ENCODE measurements at regions not wholly inside any gene's neighbourhood (a gene's known extent, or its start where the extent isn't known, plus 50 kb on each side); places are given as distances from the start of the nearest gene placed in this dataset.
A peak's percentile ranks its signal among the peaks of the same experiment; 100 is the strongest.

GRCh38 chr15:47439146-47440111 is 277.9 kb upstream of the SEMA6D start:
- ChIA-PET CTCF (interaction anchor here (0.9 kb wide), 1 partner anchor 28 kb away, joined by 3 read pairs; no protein-coding TSS in a partner anchor), POLR2A (ENCODE audit: unreplicated experiment) (interaction anchor here (0.6 kb wide), 1 partner anchor 39 kb away, joined by 3 read pairs; no protein-coding TSS in a partner anchor)
- peak overlapping the region; percentile 91 for H3K18ac ChIP-seq (ENCODE audit: low read depth, low read length)
- H3K9me3 ChIP-seq (ENCODE audit: control insufficient read depth, insufficient read depth, low read length) = no peaks in the 10 kb centered on the region
- H3K56ac ChIP-seq (ENCODE audit: extremely low read depth, insufficient read depth, low read length) = peak overlapping the region; percentile 39; the same call in 1 of the 2 replicates
- peak overlapping the region; percentile 83 for H2BK5ac ChIP-seq (ENCODE audit: low read depth, low read length, poor library complexity, severe bottlenecking)
- H3K79me1 ChIP-seq (ENCODE audit: low read depth in 1 of 2, low read length in 2 of 2) = no peaks in the 10 kb centered on the region; a peak in 1 of 4 replicates
- H4K5ac ChIP-seq (ENCODE audit: low read depth, low read length) = peak overlapping the region; percentile 82; the same call in 1 of the 2 replicates
- DNase-seq = peak; percentile 65
- H3K9ac ChIP-seq (ENCODE audit: low read depth, low read length) = peak overlapping the region; percentile 29; the same call in 1 of the 2 replicates
- H4K8ac ChIP-seq (ENCODE audit: low read depth in 2 of 2, low read length in 2 of 2) = peak overlapping the region; percentile 77 to 86
- H4K20me1 ChIP-seq (ENCODE audit: insufficient read depth, low read length) = no peaks in the 10 kb centered on the region
- no peaks in the 10 kb centered on the region for H3K27me3 ChIP-seq (ENCODE audit: control insufficient read depth, insufficient read depth, low read length)
- peak overlapping the region; percentile 92 for H3K14ac ChIP-seq (replicated peaks; ENCODE audit: low read depth, low read length)
- peak overlapping the region; percentile 34 for H3K4me2 ChIP-seq (ENCODE audit: low read depth, low read length)
- peak overlapping the region; percentile 93 for H2BK120ac ChIP-seq (ENCODE audit: low read depth, low read length)
- ATAC-seq (ENCODE audit: low read depth) = peak; percentile 38
- no TSS peak for BruUV-seq (replicated peaks)
- intact Hi-C loops (cut with micrococcal nuclease) (loop anchor here (5.0 kb wide), 1 partner anchor 278 kb away; the partner anchor contains the start of gene SEMA6D), in situ Hi-C loops (cut with MboI; ENCODE audit: low sequenced_read_pairs) (no loop called here), dilution Hi-C loops (cut with HindIII; ENCODE audit: low sequenced_read_pairs, unreplicated experiment) (no loop called here)
- peak overlapping the region; percentile 41; the same call in 1 of the 2 replicates for H2AK5ac ChIP-seq (ENCODE audit: low read depth, low read length)
- no peak overlapping the region for H3K4me3 ChIP-seq (ENCODE audit: insufficient read depth, low read depth, low read length)
- H3K36me3 ChIP-seq (ENCODE audit: control insufficient read depth, insufficient read depth, low read length) = no peaks in the 10 kb centered on the region
- peak overlapping the region; percentile 69; the same call in 2 of the 3 replicates for H2BK15ac ChIP-seq (ENCODE audit: low read depth, low read length)
- H3K4ac ChIP-seq (ENCODE audit: low read depth, low read length) = peak overlapping the region; percentile 87
- H2BK20ac ChIP-seq (ENCODE audit: low read depth, low read length) = peak overlapping the region; percentile 96
- H3K9me1 ChIP-seq (ENCODE audit: insufficient read depth, low read length) = no peaks in the 10 kb centered on the region; the same call in 1 of the 2 replicates
- peaks cover 21% of the 10 kb centered on the region for H3K4me1 ChIP-seq (ENCODE audit: control insufficient read depth, insufficient read depth, low read length)
- H3K27ac ChIP-seq (ENCODE audit: insufficient read depth, low read length) = peak overlapping the region; percentile 48
- 10% methylated on average over 2 of the region's 5 CpGs; no CpG with 5 or more reads in 1 of the 2 experiments for WGBS, 2 experiments (ENCODE audit: extremely low coverage in 2 of 2, insufficient read length in 1 of 2)
- H2AFZ ChIP-seq (replicated peaks; ENCODE audit: low read length, poor library complexity) = no peak overlapping the region
- peak overlapping the region; percentile 88 for H4K91ac ChIP-seq (ENCODE audit: insufficient read depth, low read depth, low read length)
- H2AK9ac ChIP-seq (replicated peaks; ENCODE audit: low read depth, low read length, poor library complexity) = peak overlapping the region; percentile 62
- peak overlapping the region; percentile 80 for H3K23ac ChIP-seq (ENCODE audit: low read depth, low read length)
- TF ChIP-seq FOS (IDR thresholded peaks at IDR 0.05; ENCODE audit: low read depth, low read length) (peak; percentile 27; the same call in 1 of the 2 replicates), MAFK (IDR thresholded peaks at IDR 0.05; ENCODE audit: low read depth, low read length) (no peak), MAZ (IDR thresholded peaks at IDR 0.05; ENCODE audit: borderline replicate concordance, low read depth, low read length) (no peak), SMC3 (IDR thresholded peaks at IDR 0.05; ENCODE audit: low read depth, low read length) (no peak), CTCF (conservative IDR thresholded peaks at IDR 0.05; ENCODE audit: low read depth, low read length) (no peak), BHLHE40 (IDR thresholded peaks at IDR 0.05; ENCODE audit: low read depth, low read length) (no peak), USF2 (IDR thresholded peaks at IDR 0.05; ENCODE audit: low read depth, low read length) (peak; percentile 43), RCOR1 (IDR thresholded peaks at IDR 0.05; ENCODE audit: insufficient replicate concordance, low read length) (no peak), ELK1 (IDR thresholded peaks at IDR 0.05; ENCODE audit: borderline replicate concordance, low read depth, low read length) (no peak), POLR2A (IDR thresholded peaks at IDR 0.05; ENCODE audit: low read depth, low read length) (no peak), RAD21 (IDR thresholded peaks at IDR 0.05; ENCODE audit: low read length) (no peak), CHD1 (IDR thresholded peaks at IDR 0.05; ENCODE audit: low read depth, low read length) (no peak), NFE2L2 (IDR thresholded peaks at IDR 0.05; ENCODE audit: low read depth, low read length) (no peak)

All from IMR-90 (cell line).